H9 (cell line): ENCODE measurements at regions not wholly inside any gene's neighbourhood (a gene's known extent, or its start where the extent isn't known, plus 50 kb on each side); places are given as distances from the start of the nearest gene placed in this dataset.

Source experiments
- DNase-seq: peaks from one replicate; pipeline ENCODE4 v3.0.0-alpha.2; 2017
- H2AFZ ChIP-seq: one replicate; pipeline ENCODE4 v1.6.1; 2013; ENCODE audit warnings: mild to moderate bottlenecking, low read length, control low read depth, moderate library complexity
- H2AK5ac ChIP-seq: 2 replicates; pipeline ENCODE4 v1.6.1; 2013; ENCODE audit warnings: low read length, control low read depth, mixed read lengths; ENCODE audit not compliant: insufficient read length
- H2BK120ac ChIP-seq: one replicate; pipeline ENCODE4 v1.6.1; 2013; ENCODE audit warnings: low read depth, mild to moderate bottlenecking, low read length, control low read depth, inconsistent platforms; ENCODE audit not compliant: poor library complexity, severe bottlenecking
- H2BK12ac ChIP-seq: 2 replicates; pipeline ENCODE4 v1.6.1; 2013; ENCODE audit warnings: low read length, control low read depth, mixed read lengths, low read depth; ENCODE audit not compliant: insufficient read length
- H2BK15ac ChIP-seq: 2 replicates; pipeline ENCODE4 v1.6.1; 2013; ENCODE audit warnings: low read depth, low read length, control low read depth
- H2BK20ac ChIP-seq: one replicate; pipeline ENCODE4 v1.6.1; 2013; ENCODE audit warnings: low read depth, mild to moderate bottlenecking, low read length, control low read depth, inconsistent platforms; ENCODE audit not compliant: poor library complexity, severe bottlenecking
- H2BK5ac ChIP-seq: 2 replicates; pipeline ENCODE4 v1.6.1; 2013; ENCODE audit warnings: low read length, control low read depth, mixed read lengths; ENCODE audit not compliant: insufficient read length
- H3K14ac ChIP-seq: 2 replicates; pipeline ENCODE4 v1.6.1; 2013; ENCODE audit warnings: low read length, control low read depth; ENCODE audit not compliant: insufficient read depth
- H3K18ac ChIP-seq: 2 replicates; pipeline ENCODE4 v1.6.1; 2013; ENCODE audit warnings: low read depth, mild to moderate bottlenecking, mixed read lengths, low read length, control low read depth; ENCODE audit not compliant: insufficient read length
- H3K23ac ChIP-seq: 2 replicates; pipeline ENCODE4 v1.6.1; 2013; ENCODE audit warnings: low read length, control low read depth, mixed read lengths, low read depth; ENCODE audit not compliant: insufficient read length
- H3K23me2 ChIP-seq: 2 replicates; pipeline ENCODE4 v1.6.1; 2013; ENCODE audit warnings: low read depth, mild to moderate bottlenecking, mixed read lengths, low read length, control low read depth; ENCODE audit not compliant: insufficient read length, poor library complexity, severe bottlenecking
- H3K27ac ChIP-seq: 2 replicates; pipeline ENCODE4 v1.5.1; 2013; ENCODE audit warnings: low read length, control low read depth, mixed read lengths, low read depth; ENCODE audit not compliant: insufficient read length
- H3K27me3 ChIP-seq: 2 replicates; pipeline ENCODE4 v1.6.1; 2013; ENCODE audit warnings: low read length, control low read depth, inconsistent platforms; ENCODE audit not compliant: insufficient read depth
- H3K4ac ChIP-seq: 2 replicates; pipeline ENCODE4 v1.6.1; 2013; ENCODE audit warnings: low read depth, mild to moderate bottlenecking, control low read depth, inconsistent platforms, low read length, moderate library complexity
- H3K4me1 ChIP-seq: 2 replicates; pipeline ENCODE4 v1.6.1; 2013; ENCODE audit warnings: low read length, control low read depth, inconsistent platforms; ENCODE audit not compliant: insufficient read depth
- H3K4me2 ChIP-seq: 2 replicates; pipeline ENCODE4 v1.6.1; 2013; ENCODE audit warnings: low read length, control low read depth, mixed read lengths; ENCODE audit not compliant: insufficient read length, insufficient read depth
- H3K56ac ChIP-seq: 2 replicates; pipeline ENCODE4 v1.6.1; 2013; ENCODE audit warnings: low read depth, mild to moderate bottlenecking, mixed read lengths, low read length, control low read depth; ENCODE audit not compliant: insufficient read length
- H3K79me1 ChIP-seq: 2 replicates; pipeline ENCODE4 v1.6.1; 2013; ENCODE audit warnings: low read depth, mild to moderate bottlenecking, moderate library complexity, low read length, control low read depth, inconsistent platforms; ENCODE audit not compliant: insufficient read depth, poor library complexity, severe bottlenecking
- H3K79me2 ChIP-seq: 2 replicates; pipeline ENCODE4 v1.6.1; 2013; ENCODE audit warnings: low read length, control low read depth, inconsistent platforms; ENCODE audit not compliant: insufficient read depth
- H3K9ac ChIP-seq: 2 replicates; pipeline ENCODE4 v1.6.1; 2013; ENCODE audit warnings: low read length, control low read depth, mixed read lengths; ENCODE audit not compliant: insufficient read length; ENCODE audit errors: extremely low read depth
- H3K9me3 ChIP-seq: one replicate; pipeline ENCODE4 v1.6.1; 2013; ENCODE audit warnings: low read depth, low read length, inconsistent platforms; ENCODE audit not compliant: control insufficient read depth
- H3T11ph ChIP-seq: one replicate; pipeline ENCODE4 v1.6.1; 2013; ENCODE audit warnings: mild to moderate bottlenecking, low read length, control low read depth, inconsistent platforms
- H4K20me1 ChIP-seq: one replicate; pipeline ENCODE4 v1.6.1; 2013; ENCODE audit not compliant: control insufficient read depth, insufficient read length, insufficient read depth
- H4K5ac ChIP-seq: 2 replicates; pipeline ENCODE4 v1.6.1; 2013; ENCODE audit warnings: low read depth, mild to moderate bottlenecking, mixed read lengths, low read length, control low read depth; ENCODE audit not compliant: insufficient read length
- H4K8ac ChIP-seq: replicated peaks from 2 replicates; pipeline ENCODE4 v1.6.1; 2013; ENCODE audit warnings: low read length, control low read depth, mixed read lengths, low read depth; ENCODE audit not compliant: insufficient read length
- H4K91ac ChIP-seq: 2 replicates; pipeline ENCODE4 v1.6.1; 2013; ENCODE audit warnings: low read depth, mild to moderate bottlenecking, moderate library complexity, mixed read lengths, low read length, control low read depth; ENCODE audit not compliant: insufficient read length
- H3K27ac Mint-ChIP-seq, 3 experiments: 2 replicates in 2 of 3; 3 replicates in 1 of 3; pipeline ENCODE4 v1.8.0; 2020 to 2021; ENCODE audit warnings: mixed read lengths in 3 of 3, mild to moderate bottlenecking in 1 of 3, moderate library complexity in 1 of 3
- H3K27me3 Mint-ChIP-seq: 2 replicates; pipeline ENCODE4 v1.8.0; 2021; ENCODE audit warnings: low read depth, mild to moderate bottlenecking, moderate library complexity, mixed read lengths
- H3K36me3 Mint-ChIP-seq, 3 experiments: 2 replicates in 2 of 3; 3 replicates in 1 of 3; pipeline ENCODE4 v1.8.0; 2020 to 2021; ENCODE audit warnings: low read depth in 3 of 3, mixed read lengths in 3 of 3; ENCODE audit not compliant: insufficient read depth in 1 of 3
- H3K4me1 Mint-ChIP-seq, 2 experiments: 2 replicates each; pipeline ENCODE4 v1.8.0; 2020; ENCODE audit warnings: mixed read lengths in 2 of 2
- H3K4me3 Mint-ChIP-seq, 2 experiments: 2 replicates in 1 of 2; 3 replicates in 1 of 2; pipeline ENCODE4 v1.8.0; 2020 to 2021; ENCODE audit warnings: mild to moderate bottlenecking in 2 of 2, mixed read lengths in 2 of 2, moderate library complexity in 1 of 2
- H3K9me3 Mint-ChIP-seq, 2 experiments: 2 replicates in 1 of 2; 3 replicates in 1 of 2; pipeline ENCODE4 v1.8.0; 2020; ENCODE audit warnings: mild to moderate bottlenecking in 2 of 2, mixed read lengths in 2 of 2, moderate library complexity in 1 of 2
- WGBS: extraction: QIAGEN DNeasy Blood & Tissue Kit; methylation state at CpG from one replicate; pipeline ENCODE4 v1.1.7; 2013; ENCODE audit warnings: missing lambda C conversion rate, low lambda C conversion rate, mixed read lengths; ENCODE audit not compliant: insufficient read length; ENCODE audit errors: extremely low coverage; 5-methylcytosine and 5-hydroxymethylcytosine counted together
- TF ChIP-seq, protein P1 (sequence below): fragments of 200-600 bp; sonication (generic); conservative IDR thresholded peaks from 3 replicates; pipeline ENCODE4 v1.8.0; 2021; ENCODE audit warnings: antibody characterized with exemption, mild to moderate bottlenecking

DNA sequence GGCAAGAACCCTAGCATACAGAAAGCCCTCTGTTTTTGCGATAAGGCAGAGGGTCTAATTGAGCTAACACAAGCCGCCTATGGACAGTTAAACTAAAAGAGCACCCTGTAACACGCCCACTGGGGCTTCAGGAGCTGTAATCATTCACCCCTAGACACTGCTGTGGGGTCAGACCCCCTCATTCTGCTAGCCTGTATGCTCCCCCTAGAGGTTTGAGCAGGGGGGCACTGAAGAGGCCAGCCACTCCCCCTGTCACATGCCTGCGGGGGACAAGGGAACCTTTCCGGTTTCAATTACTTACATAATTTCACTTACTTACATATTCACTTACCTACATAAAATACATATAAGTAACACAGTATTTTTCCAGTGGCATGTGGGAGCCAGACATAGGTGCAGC lies 469.5 kb upstream of the FAM241A start:
- Histone ChIP-seq H3K4me1 (no peaks in the 10 kb centered on the region), H3K79me1 (no peaks in the 10 kb centered on the region), H2BK20ac (no peak overlapping the region), H3K27ac (no peak overlapping the region), H3K27me3 (no peaks in the 10 kb centered on the region), H4K5ac (no peak overlapping the region), H3K18ac (no peak overlapping the region), H3K23me2 (no peaks in the 10 kb centered on the region), H3K9me3 (no peaks in the 10 kb centered on the region), H2BK5ac (no peak overlapping the region), H2BK120ac (no peak overlapping the region), H2BK12ac (no peak overlapping the region), H3K9ac (no peak overlapping the region), H3K79me2 (no peaks in the 10 kb centered on the region), H3K4me2 (no peak overlapping the region), H4K20me1 (no peaks in the 10 kb centered on the region), H2AK5ac (no peak overlapping the region), H3T11ph (no peak overlapping the region), H2AFZ (no peak overlapping the region), H4K91ac (no peak overlapping the region), H3K14ac (no peak overlapping the region), H2BK15ac (no peak overlapping the region), H3K4ac (no peak overlapping the region), H3K56ac (no peak overlapping the region), H3K23ac (no peak overlapping the region), H4K8ac (no peak overlapping the region)
- Mint-ChIP-seq H3K4me1 (peaks cover 10 to 16% of the 10 kb centered on the region in 2 experiments), H3K9me3 (no peaks in the 10 kb centered on the region), H3K27ac (peak overlapping the region in 1 of 3 experiments; percentile 69; a peak in 1 of 7 replicates), H3K36me3 (no peaks in the 10 kb centered on the region), H3K4me3 (no peak overlapping the region), H3K27me3 (no peaks in the 10 kb centered on the region)
- TF ChIP-seq, protein P1, sequence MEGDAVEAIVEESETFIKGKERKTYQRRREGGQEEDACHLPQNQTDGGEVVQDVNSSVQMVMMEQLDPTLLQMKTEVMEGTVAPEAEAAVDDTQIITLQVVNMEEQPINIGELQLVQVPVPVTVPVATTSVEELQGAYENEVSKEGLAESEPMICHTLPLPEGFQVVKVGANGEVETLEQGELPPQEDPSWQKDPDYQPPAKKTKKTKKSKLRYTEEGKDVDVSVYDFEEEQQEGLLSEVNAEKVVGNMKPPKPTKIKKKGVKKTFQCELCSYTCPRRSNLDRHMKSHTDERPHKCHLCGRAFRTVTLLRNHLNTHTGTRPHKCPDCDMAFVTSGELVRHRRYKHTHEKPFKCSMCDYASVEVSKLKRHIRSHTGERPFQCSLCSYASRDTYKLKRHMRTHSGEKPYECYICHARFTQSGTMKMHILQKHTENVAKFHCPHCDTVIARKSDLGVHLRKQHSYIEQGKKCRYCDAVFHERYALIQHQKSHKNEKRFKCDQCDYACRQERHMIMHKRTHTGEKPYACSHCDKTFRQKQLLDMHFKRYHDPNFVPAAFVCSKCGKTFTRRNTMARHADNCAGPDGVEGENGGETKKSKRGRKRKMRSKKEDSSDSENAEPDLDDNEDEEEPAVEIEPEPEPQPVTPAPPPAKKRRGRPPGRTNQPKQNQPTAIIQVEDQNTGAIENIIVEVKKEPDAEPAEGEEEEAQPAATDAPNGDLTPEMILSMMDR, result peak; percentile 39
- DNase-seq, result no peak
- no CpG with 5 or more reads among the region's 5 CpGs for WGBS
